Suprapubic skin (tissue), 4 donors: ENCODE measurements at regions not wholly inside any gene's neighbourhood (a gene's known extent, or its start where the extent isn't known, plus 50 kb on each side); places are given as distances from the start of the nearest gene placed in this dataset.

Experiments
- EP300 ChIP-seq: sonication (generic); formaldehyde crosslinking; IDR thresholded peaks from one replicate; pipeline ENCODE4 v1.6.1; 2017; ENCODE audit warnings: antibody characterized with exemption
- POLR2A ChIP-seq, 2 donors: fragments of 450-650 bp; IDR thresholded peaks; one replicate each; pipeline ENCODE4 v1.6.1; 2017; ENCODE audit warnings: antibody characterized with exemption in 2 of 2, mild to moderate bottlenecking in 2 of 2, moderate library complexity in 2 of 2
- POLR2AphosphoS5 ChIP-seq, 3 donors: sonication (generic); formaldehyde crosslinking; IDR thresholded peaks; one replicate each; pipeline ENCODE4 v1.6.1; 2017; ENCODE audit warnings: antibody characterized with exemption in 3 of 3
- TF ChIP-seq, protein P1 (sequence below), 2 donors: fragments of 200-600 bp in 1 of 2; fragments of 450-650 bp in 1 of 2; sonication (generic) in 1 of 2; IDR thresholded peaks; one replicate each; pipeline ENCODE4 v1.5.1; 2016 to 2019; ENCODE audit warnings: antibody characterized with exemption in 2 of 2, mild to moderate bottlenecking in 1 of 2, moderate library complexity in 1 of 2

- TF ChIP-seq, protein P1, sequence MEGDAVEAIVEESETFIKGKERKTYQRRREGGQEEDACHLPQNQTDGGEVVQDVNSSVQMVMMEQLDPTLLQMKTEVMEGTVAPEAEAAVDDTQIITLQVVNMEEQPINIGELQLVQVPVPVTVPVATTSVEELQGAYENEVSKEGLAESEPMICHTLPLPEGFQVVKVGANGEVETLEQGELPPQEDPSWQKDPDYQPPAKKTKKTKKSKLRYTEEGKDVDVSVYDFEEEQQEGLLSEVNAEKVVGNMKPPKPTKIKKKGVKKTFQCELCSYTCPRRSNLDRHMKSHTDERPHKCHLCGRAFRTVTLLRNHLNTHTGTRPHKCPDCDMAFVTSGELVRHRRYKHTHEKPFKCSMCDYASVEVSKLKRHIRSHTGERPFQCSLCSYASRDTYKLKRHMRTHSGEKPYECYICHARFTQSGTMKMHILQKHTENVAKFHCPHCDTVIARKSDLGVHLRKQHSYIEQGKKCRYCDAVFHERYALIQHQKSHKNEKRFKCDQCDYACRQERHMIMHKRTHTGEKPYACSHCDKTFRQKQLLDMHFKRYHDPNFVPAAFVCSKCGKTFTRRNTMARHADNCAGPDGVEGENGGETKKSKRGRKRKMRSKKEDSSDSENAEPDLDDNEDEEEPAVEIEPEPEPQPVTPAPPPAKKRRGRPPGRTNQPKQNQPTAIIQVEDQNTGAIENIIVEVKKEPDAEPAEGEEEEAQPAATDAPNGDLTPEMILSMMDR (IDR thresholded peaks at IDR 0.05): no peak
- no peak for TF ChIP-seq POLR2AphosphoS5 (IDR thresholded peaks at IDR 0.05)
- no peak for TF ChIP-seq POLR2A (IDR thresholded peaks at IDR 0.05)
- TF ChIP-seq EP300: no peak
These were observed 262.9 kb upstream of the ATP10A start for GRCh38 chr15:26126070-26126469.
